Mucosa of rectum (tissue), 2 donors: ENCODE measurements at regions not wholly inside any gene's neighbourhood (a gene's known extent, or its start where the extent isn't known, plus 50 kb on each side); places are given as distances from the start of the nearest gene placed in this dataset.
"Not testable (repeated sequence)": the region's sequence is repeated elsewhere in the genome, so short reads cannot be mapped to it uniquely, and the experiment has no call there.

ENCODE experiments used
- H3K27ac ChIP-seq, 2 donors: one replicate each; pipeline ENCODE4 v1.7.0; 2013; ENCODE audit warnings: inconsistent platforms in 2 of 2, low read depth in 2 of 2, low read length in 2 of 2
- H3K27me3 ChIP-seq, 2 donors: one replicate each; pipeline ENCODE4 v1.7.0; 2013; ENCODE audit warnings: low read length in 2 of 2; ENCODE audit not compliant: control insufficient read depth in 2 of 2, insufficient read depth in 2 of 2
- H3K36me3 ChIP-seq, 2 donors: one replicate each; pipeline ENCODE4 v1.7.0; 2013; ENCODE audit warnings: low read length in 2 of 2; ENCODE audit not compliant: control insufficient read depth in 2 of 2, insufficient read depth in 2 of 2
- H3K4me1 ChIP-seq, 2 donors: one replicate each; pipeline ENCODE4 v1.7.0; 2013; ENCODE audit warnings: low read length in 2 of 2, mild to moderate bottlenecking in 1 of 2; ENCODE audit not compliant: control insufficient read depth in 2 of 2, insufficient read depth in 2 of 2
- H3K4me3 ChIP-seq, 2 donors: one replicate each; pipeline ENCODE4 v1.7.0; 2013; ENCODE audit warnings: low read length in 2 of 2
- H3K9ac ChIP-seq, 2 donors: one replicate each; pipeline ENCODE4 v1.7.0; 2013; ENCODE audit warnings: low read length in 2 of 2, low read depth in 1 of 2, mild to moderate bottlenecking in 1 of 2
- H3K9me3 ChIP-seq, 2 donors: one replicate each; pipeline ENCODE4 v1.7.0; 2013; ENCODE audit warnings: low read length in 2 of 2; ENCODE audit not compliant: control insufficient read depth in 2 of 2
- donor health status: healthy.
- donor health status: Normal muscosa, but diverticular disease.

- no peaks in the 10 kb centered on the region for H3K27me3 ChIP-seq
- H3K36me3 ChIP-seq: no peaks in the 10 kb centered on the region
- no peak overlapping the region for H3K9ac ChIP-seq
- H3K9me3 ChIP-seq: no peaks in the 10 kb centered on the region
- no peak overlapping the region for H3K4me3 ChIP-seq
- H3K4me1 ChIP-seq: no peaks in the 10 kb centered on the region
- H3K27ac ChIP-seq: no peak overlapping the region
Measured at GRCh38 chr6:112927641-112928320, 580.7 kb downstream of the RFPL4B start.

DNA sequence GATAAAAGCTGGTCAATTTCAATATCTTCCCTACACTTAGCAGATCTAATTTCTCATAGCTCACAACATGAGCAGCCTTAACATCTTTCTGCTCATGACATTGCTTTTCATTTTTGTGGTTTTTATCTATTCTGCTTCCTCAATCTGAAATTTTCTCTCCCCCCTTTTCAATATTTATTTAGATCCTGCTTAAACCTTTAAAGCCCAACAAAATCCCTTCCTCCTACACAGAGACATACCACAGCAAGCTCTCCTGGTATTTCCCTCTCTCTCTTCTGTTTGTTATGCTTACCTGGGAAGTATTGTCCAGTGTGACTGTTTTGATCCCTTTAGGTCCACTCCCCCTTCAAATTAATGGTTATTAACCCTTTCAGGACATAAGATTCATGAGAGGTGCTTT is 582.5 kb downstream of the RFPL4B start:
- H3K36me3 ChIP-seq: no peaks in the 10 kb centered on the region
- H3K27me3 ChIP-seq: no peaks in the 10 kb centered on the region
- no peaks in the 10 kb centered on the region for H3K4me1 ChIP-seq
- no peak overlapping the region for H3K27ac ChIP-seq
- no peaks in the 10 kb centered on the region for H3K9me3 ChIP-seq
- H3K9ac ChIP-seq: no peak overlapping the region
- H3K4me3 ChIP-seq: no peak overlapping the region

- no peaks in the 10 kb centered on the region for H3K36me3 ChIP-seq
Measured at GRCh38 chr6:112931832-112932231, 584.7 kb downstream of the RFPL4B start.

GRCh38 chr6:112933947-112934346 is 586.8 kb downstream of the RFPL4B start:
- H3K9me3 ChIP-seq: no peaks in the 10 kb centered on the region
- H3K9ac ChIP-seq: no peak overlapping the region
- H3K27me3 ChIP-seq: no peaks in the 10 kb centered on the region
- no peak overlapping the region for H3K27ac ChIP-seq
- no peaks in the 10 kb centered on the region for H3K36me3 ChIP-seq
- no peak overlapping the region for H3K4me3 ChIP-seq
- H3K4me1 ChIP-seq: no peaks in the 10 kb centered on the region

More at GRCh38 chr6:112931832-112932231, 584.7 kb downstream of the RFPL4B start:
- Histone ChIP-seq H3K4me1 (no peaks in the 10 kb centered on the region), H3K9ac (no peak overlapping the region), H3K27ac (no peak overlapping the region), H3K9me3 (no peaks in the 10 kb centered on the region), H3K4me3 (no peak overlapping the region), H3K27me3 (no peaks in the 10 kb centered on the region)

GRCh38 chr6:112934433-112935327 is 587.5 kb downstream of the RFPL4B start:
- no peak overlapping the region for H3K27ac ChIP-seq
- H3K27me3 ChIP-seq: no peaks in the 10 kb centered on the region
- no peak overlapping the region for H3K4me3 ChIP-seq
- no peaks in the 10 kb centered on the region for H3K9me3 ChIP-seq
- H3K4me1 ChIP-seq: no peaks in the 10 kb centered on the region
- no peak overlapping the region for H3K9ac ChIP-seq
- H3K36me3 ChIP-seq: no peaks in the 10 kb centered on the region

DNA sequence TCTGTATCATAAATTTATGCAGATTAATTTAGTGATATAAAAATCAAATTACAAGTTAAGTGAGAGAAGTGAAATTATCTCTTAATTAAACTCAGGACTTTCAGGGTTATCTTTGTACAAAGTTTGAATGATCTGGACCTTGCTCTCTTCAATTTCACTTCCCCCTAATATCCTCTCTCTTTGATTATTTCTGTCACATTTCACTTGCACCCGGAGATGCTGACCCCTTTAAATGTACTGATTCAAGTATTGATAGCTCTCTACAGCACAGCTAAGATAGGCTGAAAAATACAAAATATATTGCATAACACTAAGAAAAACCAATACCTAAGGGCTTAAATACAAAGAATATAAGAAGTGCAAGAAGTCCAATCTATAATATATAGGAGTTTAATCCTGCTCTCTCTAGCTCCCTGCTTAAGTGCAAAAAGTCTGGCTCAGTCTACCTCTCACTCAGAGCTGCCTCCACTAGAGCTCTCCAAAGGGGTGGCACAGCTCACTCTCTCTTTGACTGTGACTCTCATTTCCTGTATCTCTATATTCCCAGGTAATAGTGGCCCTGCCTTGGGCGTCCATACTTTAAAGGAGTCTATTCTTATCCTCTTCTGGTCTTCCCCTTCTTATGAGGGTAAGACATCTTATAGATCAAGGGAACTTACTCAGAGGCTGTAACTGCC is 588.4 kb downstream of the RFPL4B start:
- H3K4me3 ChIP-seq: no peak overlapping the region
- H3K27me3 ChIP-seq: no peaks in the 10 kb centered on the region
- no peak overlapping the region for H3K27ac ChIP-seq
- H3K36me3 ChIP-seq: no peaks in the 10 kb centered on the region
- H3K9me3 ChIP-seq: no peaks in the 10 kb centered on the region
- no peaks in the 10 kb centered on the region for H3K4me1 ChIP-seq
- no peak overlapping the region for H3K9ac ChIP-seq

DNA sequence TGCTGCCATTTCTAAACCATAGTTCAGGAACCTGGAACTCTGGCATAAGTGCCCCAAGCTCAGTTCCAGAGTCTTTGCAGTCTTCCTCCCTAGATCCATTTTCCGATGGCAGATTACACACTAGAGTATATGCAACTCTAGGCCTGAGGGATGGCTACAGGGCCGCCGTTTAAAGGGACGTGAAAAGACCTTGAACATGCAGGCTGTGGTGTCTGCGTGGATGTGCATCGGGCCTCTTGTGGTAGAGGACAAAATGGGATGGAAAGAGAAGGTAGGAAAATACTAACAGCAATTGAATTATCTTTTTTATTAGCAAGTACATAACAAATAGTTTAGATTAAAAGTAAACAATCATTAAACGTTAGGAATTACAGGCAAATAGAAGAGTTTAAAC is 588.9 kb downstream of the RFPL4B start:
- Histone ChIP-seq H3K9me3 (no peaks in the 10 kb centered on the region), H3K4me1 (no peaks in the 10 kb centered on the region), H3K9ac (no peak overlapping the region), H3K4me3 (no peak overlapping the region), H3K27ac (no peak overlapping the region), H3K36me3 (no peaks in the 10 kb centered on the region), H3K27me3 (no peaks in the 10 kb centered on the region)

DNA sequence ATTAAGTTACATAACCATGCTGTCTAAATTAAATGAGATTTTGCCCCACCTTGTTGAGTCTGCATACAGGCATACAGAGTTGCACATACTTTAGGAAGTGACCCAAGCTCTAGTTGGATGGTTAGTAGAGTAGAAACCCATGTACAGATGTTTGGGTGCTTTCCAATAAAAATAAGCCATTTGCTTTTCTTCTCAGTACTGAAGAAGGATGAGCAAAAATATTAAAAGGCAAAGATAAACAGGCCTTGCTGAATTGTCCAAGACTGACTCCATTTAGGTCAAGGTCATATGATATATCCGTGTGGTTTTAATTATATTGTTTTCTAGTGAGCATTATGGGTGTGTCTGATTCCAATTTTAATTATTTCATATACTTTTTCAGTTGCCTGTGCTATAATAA is 589.4 kb downstream of the RFPL4B start:
- Histone ChIP-seq H3K27ac (no peak overlapping the region), H3K4me1 (no peaks in the 10 kb centered on the region)

GRCh38 chr6:112937690-112938089 is 590.6 kb downstream of the RFPL4B start:
- not testable (repeated sequence) for H3K4me3 ChIP-seq, H3K27ac ChIP-seq, H3K27me3 ChIP-seq, H3K9ac ChIP-seq, H3K9me3 ChIP-seq, H3K4me1 ChIP-seq, H3K36me3 ChIP-seq

More for the DNA sequence above, 589.4 kb downstream of the RFPL4B start:
- H3K9me3 ChIP-seq: no peaks in the 10 kb centered on the region
- no peak overlapping the region for H3K9ac ChIP-seq
- H3K4me3 ChIP-seq: no peak overlapping the region
- no peaks in the 10 kb centered on the region for H3K36me3 ChIP-seq
- H3K27me3 ChIP-seq: no peaks in the 10 kb centered on the region

- no peaks in the 10 kb centered on the region for H3K36me3 ChIP-seq
- H3K27me3 ChIP-seq: no peaks in the 10 kb centered on the region
- no peak overlapping the region for H3K4me3 ChIP-seq
- H3K9ac ChIP-seq: no peak overlapping the region
- no peaks in the 10 kb centered on the region for H3K4me1 ChIP-seq
- H3K27ac ChIP-seq: no peak overlapping the region
- no peaks in the 10 kb centered on the region for H3K9me3 ChIP-seq
Measured at GRCh38 chr6:112938650-112939049, 591.5 kb downstream of the RFPL4B start.
